CD4-positive, alpha-beta T cell (primary cell): ENCODE measurements at regions not wholly inside any gene's neighbourhood (a gene's known extent, or its start where the extent isn't known, plus 50 kb on each side); places are given as distances from the start of the nearest gene placed in this dataset.

Experiments used
- ATAC-seq: fragments of 200-7000 bp; cut with Tn5 transposase; one replicate; pipeline ENCODE4 v1.10.0; 2022; ENCODE audit warnings: mild to moderate bottlenecking; ENCODE audit not compliant: poor library complexity
- CTCF ChIA-PET: fragments of 350-600 bp; sonication (Branson Sonifier 250); formaldehyde crosslinking; loops from one replicate; lab custom pipeline; 2021; ENCODE audit warnings: antibody characterized with exemption, inconsistent platforms; lab: Charles Lee
- POLR2A ChIA-PET: fragments of 350-600 bp; sonication (Branson Sonifier 250); formaldehyde crosslinking; loops from one replicate; lab custom pipeline; 2021; ENCODE audit warnings: antibody characterized with exemption, inconsistent platforms; lab: Charles Lee
- DNase-seq, 14 experiments: peaks; one replicate each; pipeline ENCODE4 v3.0.0-alpha.2; 2013 to 2020; ENCODE audit warnings: mixed read lengths in 2 of 14
- H3K27ac ChIP-seq, 2 donors: one replicate each; pipeline versions ENCODE4 v1.5.1 to v1.7.0; 2013; ENCODE audit warnings: low read length in 2 of 2, low read depth in 1 of 2, mild to moderate bottlenecking in 1 of 2
- H3K27me3 ChIP-seq, 2 experiments: 1 replicate in 1 of 2; 2 replicates in 1 of 2; pipeline versions ENCODE4 v1.6.1 to v1.7.0; 2013; ENCODE audit warnings: low read length in 2 of 2, control low read depth in 1 of 2, mild to moderate bottlenecking in 1 of 2, moderate library complexity in 1 of 2; ENCODE audit not compliant: insufficient read depth in 2 of 2, control insufficient read depth in 1 of 2
- H3K36me3 ChIP-seq: one replicate; pipeline ENCODE4 v1.6.1; 2013; ENCODE audit warnings: low read length, control low read depth; ENCODE audit not compliant: insufficient read depth
- H3K4me1 ChIP-seq: one replicate; pipeline ENCODE4 v1.6.1; 2013; ENCODE audit warnings: low read length, control low read depth; ENCODE audit not compliant: insufficient read depth
- H3K4me3 ChIP-seq: one replicate; pipeline ENCODE4 v1.5.1; 2013; ENCODE audit warnings: mild to moderate bottlenecking, low read length, moderate library complexity
- H3K9me3 ChIP-seq, 2 experiments: 1 replicate in 1 of 2; 2 replicates in 1 of 2; pipeline versions ENCODE4 v1.6.1 to v1.7.0; 2013; ENCODE audit warnings: low read length in 2 of 2, mild to moderate bottlenecking in 2 of 2, control low read depth in 1 of 2, moderate library complexity in 1 of 2; ENCODE audit not compliant: control insufficient read depth in 1 of 2, insufficient read depth in 1 of 2
- H3K27ac Mint-ChIP-seq: one replicate; pipeline ENCODE4 v1.8.0; 2020; ENCODE audit warnings: mixed read lengths
- H3K27me3 Mint-ChIP-seq: one replicate; pipeline ENCODE4 v1.8.0; 2021; ENCODE audit warnings: mixed read lengths
- H3K36me3 Mint-ChIP-seq: one replicate; pipeline ENCODE4 v1.8.0; 2021; ENCODE audit warnings: low read depth, mixed read lengths
- H3K4me1 Mint-ChIP-seq: one replicate; pipeline ENCODE4 v1.8.0; 2021; ENCODE audit warnings: low read depth, mixed read lengths
- H3K4me3 Mint-ChIP-seq: one replicate; pipeline ENCODE4 v1.8.0; 2020; ENCODE audit warnings: mild to moderate bottlenecking, mixed read lengths
- H3K9me3 Mint-ChIP-seq: one replicate; pipeline ENCODE4 v1.8.0; 2020; ENCODE audit warnings: mixed read lengths
- CTCF ChIP-seq: fragments of 200-600 bp; IDR thresholded peaks from one replicate; pipeline ENCODE4 v1.8.0; 2022; ENCODE audit warnings: antibody characterized with exemption, mild to moderate bottlenecking
- intact Hi-C, 2 experiments: fragments of 100-400 bp; cut with DNase I in 1 of 2; cut with micrococcal nuclease in 1 of 2; formaldehyde crosslinking; loops; one replicate each; pipeline versions ENCODE4 v1.15.1 to v1.9.0; 2023 to 2025; cut with DNase I, micrococcal nuclease

GRCh38 chr10:78706256-78706655, 362.5 kb upstream of the ZMIZ1 start:
- H3K27me3 ChIP-seq = no peaks in the 10 kb centered on the region
- H3K9me3 Mint-ChIP-seq = no peaks in the 10 kb centered on the region
- CTCF ChIA-PET = no interaction called here
- H3K36me3 Mint-ChIP-seq = no peaks in the 10 kb centered on the region
- peaks cover 8% of the 10 kb centered on the region for H3K27me3 Mint-ChIP-seq
- no peaks in the 10 kb centered on the region for H3K9me3 ChIP-seq
- H3K4me1 Mint-ChIP-seq = no peaks in the 10 kb centered on the region
- no peak for TF ChIP-seq CTCF
- no peak overlapping the region for H3K27ac Mint-ChIP-seq
- no peaks in the 10 kb centered on the region for H3K36me3 ChIP-seq
- POLR2A ChIA-PET = no interaction called here
- no peak overlapping the region for H3K4me3 Mint-ChIP-seq
- DNase-seq (no peak), ATAC-seq (no peak)
- no peak overlapping the region for H3K4me3 ChIP-seq
- H3K4me1 ChIP-seq = no peaks in the 10 kb centered on the region
- H3K27ac ChIP-seq = no peak overlapping the region
- intact Hi-C loops = no loop called here

GRCh38 chr10:78706726-78707540, 361.8 kb upstream of the ZMIZ1 start:
- Mint-ChIP-seq H3K27ac (no peak overlapping the region), H3K36me3 (no peaks in the 10 kb centered on the region), H3K27me3 (peaks cover 1% of the 10 kb centered on the region), H3K9me3 (no peaks in the 10 kb centered on the region), H3K4me1 (no peaks in the 10 kb centered on the region), H3K4me3 (no peak overlapping the region)
- H3K27ac ChIP-seq = no peak overlapping the region
- no peaks in the 10 kb centered on the region for H3K4me1 ChIP-seq
- POLR2A ChIA-PET = no interaction called here
- DNase-seq = no peak
- ATAC-seq = no peak
- no peaks in the 10 kb centered on the region for H3K27me3 ChIP-seq
- intact Hi-C loops = no loop called here
- CTCF ChIA-PET = no interaction called here
- no peak overlapping the region for H3K4me3 ChIP-seq
- no peaks in the 10 kb centered on the region for H3K9me3 ChIP-seq
- no peak for TF ChIP-seq CTCF
- H3K36me3 ChIP-seq = no peaks in the 10 kb centered on the region

DNA sequence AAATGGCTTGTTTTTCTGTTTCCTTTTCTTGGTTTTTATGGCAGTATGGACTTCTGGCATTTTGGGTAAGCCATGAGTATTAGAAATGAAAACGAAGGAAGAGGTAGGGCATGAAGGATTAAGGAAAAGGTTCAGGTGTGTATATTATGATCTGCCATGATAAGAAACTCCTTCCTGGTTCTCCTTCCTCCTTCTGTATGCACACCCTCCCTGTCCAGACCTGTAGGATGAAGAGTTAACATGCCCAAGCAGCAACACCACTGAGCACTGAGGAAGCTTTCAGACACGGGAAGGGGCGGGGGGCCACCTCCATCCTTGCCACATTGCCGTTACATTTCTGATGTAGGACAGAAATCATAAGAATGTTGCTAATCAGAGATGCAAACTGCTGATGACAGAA, 361.0 kb upstream of the ZMIZ1 start:
- H3K4me1 Mint-ChIP-seq = no peaks in the 10 kb centered on the region

More for the DNA sequence above, 361.0 kb upstream of the ZMIZ1 start:
- ChIA-PET POLR2A (no interaction called here), CTCF (no interaction called here)
- no peaks in the 10 kb centered on the region for H3K36me3 ChIP-seq
- no peaks in the 10 kb centered on the region for H3K9me3 ChIP-seq
- intact Hi-C loops = no loop called here
- H3K27me3 Mint-ChIP-seq = no peaks in the 10 kb centered on the region
- no peak for DNase-seq
- no peak overlapping the region for H3K27ac ChIP-seq
- H3K9me3 Mint-ChIP-seq = no peaks in the 10 kb centered on the region
- H3K27me3 ChIP-seq = no peaks in the 10 kb centered on the region
- ATAC-seq = no peak
- H3K4me3 ChIP-seq = no peak overlapping the region
- no peak overlapping the region for H3K27ac Mint-ChIP-seq
- no peak overlapping the region for H3K4me3 Mint-ChIP-seq
- no peaks in the 10 kb centered on the region for H3K36me3 Mint-ChIP-seq
- TF ChIP-seq CTCF = no peak
- no peaks in the 10 kb centered on the region for H3K4me1 ChIP-seq
